DND-41 (cell line): ENCODE measurements at regions not wholly inside any gene's neighbourhood (a gene's known extent, or its start where the extent isn't known, plus 50 kb on each side); places are given as distances from the start of the nearest gene placed in this dataset.

Experiments used
- ATAC-seq: fragments of 200-7000 bp; cut with Tn5 transposase; 3 replicates; pipeline ENCODE4 v1.9.1; 2021; ENCODE audit warnings: low read depth; ENCODE audit not compliant: insufficient read depth
- DNase-seq: peaks from one replicate; pipeline ENCODE4 v3.0.0-alpha.2; 2020
- H2AFZ ChIP-seq: 2 replicates; pipeline ENCODE4 v1.6.0; 2012; ENCODE audit warnings: low read depth, low read length
- H3K27ac ChIP-seq: 2 replicates; pipeline ENCODE4 v1.5.1; 2012; ENCODE audit warnings: low read length, inconsistent platforms
- H3K27me3 ChIP-seq: fragments of 200-600 bp; sonication (generic); 2 replicates; pipeline ENCODE4 v1.6.0; 2012; ENCODE audit warnings: low read length, mild to moderate bottlenecking, inconsistent platforms; ENCODE audit not compliant: insufficient read depth, poor library complexity
- H3K36me3 ChIP-seq: 2 replicates; pipeline ENCODE4 v1.5.1; 2012; ENCODE audit warnings: low read length, inconsistent platforms; ENCODE audit not compliant: insufficient read depth
- H3K4me1 ChIP-seq: 2 replicates; pipeline ENCODE4 v1.5.1; 2012; ENCODE audit warnings: mild to moderate bottlenecking, low read length; ENCODE audit not compliant: insufficient read depth
- H3K4me2 ChIP-seq: 2 replicates; pipeline ENCODE4 v1.6.0; 2012; ENCODE audit warnings: mild to moderate bottlenecking, moderate library complexity, low read length, inconsistent platforms; ENCODE audit not compliant: insufficient read depth
- H3K4me3 ChIP-seq, 2 experiments: fragments of 200-600 bp in 1 of 2; shearing (Covaris generic) in 1 of 2; 2 replicates each; pipeline ENCODE4 v1.5.1; 2012 to 2016; ENCODE audit warnings: inconsistent platforms in 2 of 2, low read length in 2 of 2, mild to moderate bottlenecking in 2 of 2, low read depth in 1 of 2, moderate library complexity in 1 of 2
- H3K79me2 ChIP-seq: 2 replicates; pipeline ENCODE4 v1.6.0; 2012; ENCODE audit warnings: low read length, inconsistent platforms; ENCODE audit not compliant: insufficient read depth
- H3K9ac ChIP-seq: 2 replicates; pipeline ENCODE4 v1.6.0; 2012; ENCODE audit warnings: low read depth, mild to moderate bottlenecking, inconsistent platforms, low read length, moderate library complexity
- H3K9me3 ChIP-seq: 2 replicates; pipeline ENCODE4 v1.5.1; 2012; ENCODE audit warnings: low read length, moderate library complexity, mild to moderate bottlenecking, inconsistent platforms; ENCODE audit not compliant: insufficient read depth, severe bottlenecking
- H4K20me1 ChIP-seq: 2 replicates; pipeline ENCODE4 v1.6.0; 2012; ENCODE audit warnings: low read length; ENCODE audit not compliant: insufficient read depth
- EZH2 ChIP-seq: IDR thresholded peaks from 3 replicates; pipeline ENCODE4 v1.6.1; 2012; ENCODE audit warnings: borderline replicate concordance, low read depth, mild to moderate bottlenecking, moderate library complexity, low read length, inconsistent platforms; ENCODE audit not compliant: severe bottlenecking
- TF ChIP-seq, protein P1 (sequence below): IDR thresholded peaks from 2 replicates; pipeline ENCODE4 v1.5.1; 2012; ENCODE audit warnings: borderline replicate concordance, low read length, moderate library complexity, mild to moderate bottlenecking; ENCODE audit not compliant: poor library complexity, severe bottlenecking; ENCODE audit errors: extremely low read depth

DNA sequence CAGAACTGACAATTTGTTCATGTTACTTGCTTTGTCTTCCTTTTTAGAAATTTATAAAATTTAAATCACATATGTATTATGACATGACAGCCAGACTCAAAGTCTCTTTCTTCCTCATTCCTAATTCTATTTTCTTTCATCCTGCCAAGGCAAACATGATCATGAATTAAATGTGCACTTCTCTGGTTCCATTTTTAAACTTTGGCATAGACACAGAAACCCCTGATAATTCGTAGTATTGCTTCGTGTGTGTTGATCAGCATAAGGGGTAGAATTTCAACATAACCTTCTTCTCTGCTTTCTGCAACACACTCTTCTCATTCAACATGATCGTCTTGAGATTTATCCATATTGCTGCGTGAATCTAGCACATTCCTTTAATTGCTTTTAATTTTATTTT is 156.5 kb downstream of the AIPL1 start:
- H3K36me3 ChIP-seq = no peaks in the 10 kb centered on the region
- no peak overlapping the region for H3K4me2 ChIP-seq
- no peaks in the 10 kb centered on the region for H3K9me3 ChIP-seq
- no peak overlapping the region for H3K9ac ChIP-seq
- H3K27ac ChIP-seq = no peak overlapping the region
- no peak for DNase-seq
- no peaks in the 10 kb centered on the region; the same call in 1 of the 2 replicates for H4K20me1 ChIP-seq
- H3K79me2 ChIP-seq = no peaks in the 10 kb centered on the region
- peaks cover 2% of the 10 kb centered on the region for H3K27me3 ChIP-seq
- no peak overlapping the region for H3K4me3 ChIP-seq
- TF ChIP-seq, protein P1, sequence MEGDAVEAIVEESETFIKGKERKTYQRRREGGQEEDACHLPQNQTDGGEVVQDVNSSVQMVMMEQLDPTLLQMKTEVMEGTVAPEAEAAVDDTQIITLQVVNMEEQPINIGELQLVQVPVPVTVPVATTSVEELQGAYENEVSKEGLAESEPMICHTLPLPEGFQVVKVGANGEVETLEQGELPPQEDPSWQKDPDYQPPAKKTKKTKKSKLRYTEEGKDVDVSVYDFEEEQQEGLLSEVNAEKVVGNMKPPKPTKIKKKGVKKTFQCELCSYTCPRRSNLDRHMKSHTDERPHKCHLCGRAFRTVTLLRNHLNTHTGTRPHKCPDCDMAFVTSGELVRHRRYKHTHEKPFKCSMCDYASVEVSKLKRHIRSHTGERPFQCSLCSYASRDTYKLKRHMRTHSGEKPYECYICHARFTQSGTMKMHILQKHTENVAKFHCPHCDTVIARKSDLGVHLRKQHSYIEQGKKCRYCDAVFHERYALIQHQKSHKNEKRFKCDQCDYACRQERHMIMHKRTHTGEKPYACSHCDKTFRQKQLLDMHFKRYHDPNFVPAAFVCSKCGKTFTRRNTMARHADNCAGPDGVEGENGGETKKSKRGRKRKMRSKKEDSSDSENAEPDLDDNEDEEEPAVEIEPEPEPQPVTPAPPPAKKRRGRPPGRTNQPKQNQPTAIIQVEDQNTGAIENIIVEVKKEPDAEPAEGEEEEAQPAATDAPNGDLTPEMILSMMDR = no peak
- no peak for TF ChIP-seq EZH2
- H2AFZ ChIP-seq = no peak overlapping the region
- no peaks in the 10 kb centered on the region for H3K4me1 ChIP-seq
- no peak for ATAC-seq

- Histone ChIP-seq H2AFZ (no peak overlapping the region), H3K9me3 (no peaks in the 10 kb centered on the region), H3K79me2 (no peaks in the 10 kb centered on the region), H3K27ac (no peak overlapping the region), H3K4me2 (no peak overlapping the region), H3K9ac (no peak overlapping the region), H4K20me1 (peaks cover 2% of the 10 kb centered on the region; the same call in 1 of the 2 replicates), H3K27me3 (peaks cover 2% of the 10 kb centered on the region), H3K4me1 (no peaks in the 10 kb centered on the region), H3K4me3 (no peak overlapping the region), H3K36me3 (no peaks in the 10 kb centered on the region)
- ATAC-seq (no peak), DNase-seq (no peak)
- no peak for TF ChIP-seq EZH2
- TF ChIP-seq, protein P1 = no peak
These were observed 158.2 kb downstream of the AIPL1 start for GRCh38 chr17:6276711-6277110.

DNA sequence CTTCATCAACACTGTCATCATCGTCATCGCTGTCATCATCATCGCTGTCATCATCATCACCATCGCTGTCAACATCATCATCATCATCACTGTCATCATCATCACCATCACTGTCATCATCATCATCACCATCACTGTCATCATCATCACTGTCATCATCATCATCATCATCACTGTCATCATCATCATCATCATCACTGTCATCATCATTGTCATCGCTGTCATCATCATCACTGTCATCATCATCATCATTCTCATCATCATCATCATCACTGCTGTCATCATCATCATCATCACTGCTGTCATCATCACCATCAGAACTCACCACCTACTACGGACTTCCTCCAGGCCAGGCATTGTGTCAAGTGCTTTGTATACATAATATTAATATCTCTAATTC is 160.6 kb downstream of the AIPL1 start:
- H3K27me3 ChIP-seq = peaks cover 2% of the 10 kb centered on the region
- DNase-seq (no peak), ATAC-seq (no peak)
- no peak overlapping the region for H3K27ac ChIP-seq
- no peak overlapping the region for H3K4me3 ChIP-seq
- no peaks in the 10 kb centered on the region for H3K79me2 ChIP-seq
- no peak overlapping the region for H2AFZ ChIP-seq
- no peaks in the 10 kb centered on the region for H3K4me1 ChIP-seq
- H3K36me3 ChIP-seq = no peaks in the 10 kb centered on the region
- H4K20me1 ChIP-seq = peaks cover 6% of the 10 kb centered on the region
- no peak for TF ChIP-seq EZH2
- TF ChIP-seq, protein P1 = no peak
- no peak overlapping the region for H3K4me2 ChIP-seq
- H3K9ac ChIP-seq = no peak overlapping the region
- H3K9me3 ChIP-seq = no peaks in the 10 kb centered on the region

DNA sequence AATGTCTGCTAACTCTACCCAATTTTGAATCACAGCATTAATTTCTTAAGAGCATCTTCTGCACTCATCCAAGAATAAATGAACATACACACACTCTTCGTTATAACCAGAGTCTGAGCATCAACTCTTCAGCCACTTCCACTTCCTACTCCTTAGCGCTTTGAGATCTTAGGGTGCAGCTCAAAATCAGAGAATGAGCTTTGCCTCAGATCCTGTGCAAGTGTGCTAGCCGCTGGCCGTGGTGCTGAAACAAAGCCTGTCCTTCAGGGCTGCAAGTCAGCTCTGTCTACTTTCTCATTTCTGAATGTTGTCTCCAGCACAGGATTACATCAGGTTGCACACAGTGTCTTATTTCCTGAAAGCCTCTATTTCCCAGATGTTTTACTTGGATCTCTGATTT is 165.4 kb downstream of the AIPL1 start:
- TF ChIP-seq EZH2 = no peak
- TF ChIP-seq, protein P1 = no peak
- no peaks in the 10 kb centered on the region for H3K36me3 ChIP-seq
- no peak overlapping the region for H3K4me2 ChIP-seq
- no peak overlapping the region for H3K27ac ChIP-seq
- no peak overlapping the region for H3K9ac ChIP-seq
- H3K9me3 ChIP-seq = no peaks in the 10 kb centered on the region
- H3K4me1 ChIP-seq = no peaks in the 10 kb centered on the region
- H4K20me1 ChIP-seq = peaks cover 6% of the 10 kb centered on the region; the same call in 1 of the 2 replicates
- H3K79me2 ChIP-seq = no peaks in the 10 kb centered on the region
- no peak overlapping the region for H2AFZ ChIP-seq
- no peaks in the 10 kb centered on the region for H3K27me3 ChIP-seq
- DNase-seq (peak; percentile 75), ATAC-seq (peak; percentile 79)
- no peak overlapping the region for H3K4me3 ChIP-seq
